Colonic mucosa (tissue), 4 donors: ENCODE measurements at regions not wholly inside any gene's neighbourhood (a gene's known extent, or its start where the extent isn't known, plus 50 kb on each side); places are given as distances from the start of the nearest gene placed in this dataset.
"Not testable (repeated sequence)": the region's sequence is repeated elsewhere in the genome, so short reads cannot be mapped to it uniquely, and the experiment has no call there.

Experiments used
- DNase-seq: peaks from one replicate; pipeline ENCODE4 v3.0.0-alpha.2; 2020
- H3K27ac ChIP-seq: fragments of 200-600 bp; one replicate; pipeline ENCODE4 v1.8.0; 2021
- H3K27me3 ChIP-seq: fragments of 200-600 bp; one replicate; pipeline ENCODE4 v1.8.0; 2021
- H3K36me3 ChIP-seq: fragments of 200-600 bp; one replicate; pipeline ENCODE4 v1.8.0; 2021
- H3K4me1 ChIP-seq: fragments of 200-600 bp; one replicate; pipeline ENCODE4 v1.8.0; 2021; ENCODE audit warnings: mild to moderate bottlenecking
- H3K4me3 ChIP-seq: fragments of 200-600 bp; one replicate; pipeline ENCODE4 v1.8.0; 2021
- H3K9ac ChIP-seq, 2 donors: one replicate each; pipeline ENCODE4 v1.7.0; 2013; ENCODE audit warnings: control low read depth in 2 of 2, low read depth in 2 of 2, low read length in 2 of 2
- H3K9me3 ChIP-seq: fragments of 200-600 bp; one replicate; pipeline ENCODE4 v1.8.0; 2021
- intact Hi-C: fragments of 100-400 bp; cut with DNase I; formaldehyde crosslinking; loops from one replicate; pipeline ENCODE4 v1.14.1; 2022
- TF ChIP-seq, protein P1 (sequence below): fragments of 200-600 bp; IDR thresholded peaks from one replicate; pipeline ENCODE4 v1.8.0; 2022; ENCODE audit warnings: antibody characterized with exemption, mild to moderate bottlenecking
- donor health status: healthy.
- donor health status: DM: no; HTN: no; CAD: no.
- donor health status: DM: no; HTN: no; CAD: no.

DNA sequence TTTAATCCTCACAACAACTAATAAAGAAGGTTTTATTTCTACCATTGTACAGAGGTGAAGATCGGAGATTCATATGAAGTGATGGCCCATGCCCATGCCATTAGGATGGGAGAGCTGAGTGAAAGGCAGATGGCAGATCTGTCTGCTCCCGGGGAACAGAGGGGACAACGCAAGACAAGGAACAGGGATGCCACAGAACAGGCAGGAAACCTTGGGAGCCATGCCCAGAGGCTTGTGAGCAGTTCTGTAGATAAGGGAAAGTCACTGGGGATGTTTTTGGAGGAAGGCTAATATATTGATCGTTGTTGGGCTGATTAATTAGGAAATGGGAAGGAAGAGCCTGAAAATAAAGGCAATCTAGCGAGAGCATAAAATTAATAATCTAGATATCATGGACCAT is 73.1 kb upstream of the ITGB1 start:
- no peak overlapping the region for H3K9ac ChIP-seq
- H3K36me3 ChIP-seq = no peaks in the 10 kb centered on the region
- TF ChIP-seq, protein P1, sequence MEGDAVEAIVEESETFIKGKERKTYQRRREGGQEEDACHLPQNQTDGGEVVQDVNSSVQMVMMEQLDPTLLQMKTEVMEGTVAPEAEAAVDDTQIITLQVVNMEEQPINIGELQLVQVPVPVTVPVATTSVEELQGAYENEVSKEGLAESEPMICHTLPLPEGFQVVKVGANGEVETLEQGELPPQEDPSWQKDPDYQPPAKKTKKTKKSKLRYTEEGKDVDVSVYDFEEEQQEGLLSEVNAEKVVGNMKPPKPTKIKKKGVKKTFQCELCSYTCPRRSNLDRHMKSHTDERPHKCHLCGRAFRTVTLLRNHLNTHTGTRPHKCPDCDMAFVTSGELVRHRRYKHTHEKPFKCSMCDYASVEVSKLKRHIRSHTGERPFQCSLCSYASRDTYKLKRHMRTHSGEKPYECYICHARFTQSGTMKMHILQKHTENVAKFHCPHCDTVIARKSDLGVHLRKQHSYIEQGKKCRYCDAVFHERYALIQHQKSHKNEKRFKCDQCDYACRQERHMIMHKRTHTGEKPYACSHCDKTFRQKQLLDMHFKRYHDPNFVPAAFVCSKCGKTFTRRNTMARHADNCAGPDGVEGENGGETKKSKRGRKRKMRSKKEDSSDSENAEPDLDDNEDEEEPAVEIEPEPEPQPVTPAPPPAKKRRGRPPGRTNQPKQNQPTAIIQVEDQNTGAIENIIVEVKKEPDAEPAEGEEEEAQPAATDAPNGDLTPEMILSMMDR = no peak
- no peaks in the 10 kb centered on the region for H3K27me3 ChIP-seq
- H3K27ac ChIP-seq = no peak overlapping the region
- H3K9me3 ChIP-seq = no peaks in the 10 kb centered on the region
- H3K4me3 ChIP-seq = no peak overlapping the region
- H3K4me1 ChIP-seq = no peaks in the 10 kb centered on the region
- DNase-seq = no peak
- intact Hi-C loops = no loop called here

DNA sequence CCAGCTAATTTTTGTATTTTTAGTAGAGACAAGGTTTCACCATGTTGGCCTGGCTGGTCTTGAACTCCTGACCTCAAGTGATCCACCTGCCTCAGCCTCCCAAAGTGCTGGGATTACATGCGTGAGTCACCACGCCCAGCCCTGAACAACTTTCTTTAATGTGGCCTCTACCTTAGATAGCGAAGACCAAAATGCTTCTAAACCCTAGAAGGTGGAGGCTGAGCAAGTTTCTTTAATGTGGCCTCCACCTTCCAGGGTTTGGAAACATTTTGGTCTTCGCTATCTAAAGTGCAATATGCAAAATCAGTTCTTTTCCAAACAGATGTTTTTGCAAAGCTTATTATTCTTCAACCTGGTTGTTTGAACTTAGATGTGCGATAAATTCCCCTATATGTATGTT is 70.5 kb upstream of the ITGB1 start:
- intact Hi-C loops, H3K27ac ChIP-seq, H3K4me1 ChIP-seq, H3K9me3 ChIP-seq, H3K36me3 ChIP-seq, H3K9ac ChIP-seq, H3K4me3 ChIP-seq, H3K27me3 ChIP-seq, DNase-seq: not testable (repeated sequence)

DNA sequence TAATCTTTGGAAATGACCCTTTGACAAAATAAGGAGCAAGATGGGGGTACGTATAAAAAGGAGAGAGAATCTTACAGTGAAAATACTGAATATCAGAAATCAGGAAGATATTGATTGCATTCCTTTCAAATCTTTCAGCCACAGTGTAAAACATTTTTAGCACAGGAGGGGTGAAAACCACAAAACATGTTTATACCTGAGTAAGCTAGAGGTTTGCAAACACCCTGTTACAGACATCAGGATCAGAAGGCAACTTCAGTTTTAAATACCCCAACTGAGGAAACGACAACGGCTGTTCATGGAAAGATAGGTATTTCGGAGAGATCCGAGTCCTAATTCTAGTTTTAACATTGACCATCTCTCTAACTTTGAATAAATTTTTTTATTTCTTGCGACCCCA is 69.1 kb upstream of the ITGB1 start:
- Histone ChIP-seq H3K36me3 (no peaks in the 10 kb centered on the region), H3K9ac (no peak overlapping the region), H3K4me1 (no peaks in the 10 kb centered on the region), H3K9me3 (no peaks in the 10 kb centered on the region), H3K4me3 (no peak overlapping the region), H3K27me3 (no peaks in the 10 kb centered on the region), H3K27ac (no peak overlapping the region)
- intact Hi-C loops = no loop called here
- TF ChIP-seq, protein P1 = no peak
- no peak for DNase-seq

DNA sequence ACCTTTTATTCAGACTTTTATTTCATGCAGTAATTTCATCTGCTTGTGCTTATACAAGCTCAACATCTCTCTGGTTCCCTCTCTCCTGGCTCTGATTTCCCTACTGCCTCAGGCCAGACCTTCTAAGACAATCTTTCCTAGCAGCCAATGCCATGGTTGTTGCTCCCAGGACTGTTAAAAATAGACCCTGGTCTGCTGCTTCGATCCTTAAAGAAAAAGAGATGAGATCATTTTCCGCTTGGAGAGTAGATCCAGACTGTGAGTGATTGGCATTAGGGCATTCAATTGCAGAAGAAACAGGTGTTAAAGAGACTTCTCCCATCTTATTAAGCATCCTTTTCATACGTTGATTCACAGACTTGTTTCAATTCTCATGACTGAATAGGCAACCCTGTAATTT is 68.4 kb upstream of the ITGB1 start:
- Histone ChIP-seq H3K9ac (no peak overlapping the region), H3K36me3 (no peaks in the 10 kb centered on the region), H3K4me3 (no peak overlapping the region), H3K4me1 (no peaks in the 10 kb centered on the region), H3K27me3 (no peaks in the 10 kb centered on the region), H3K9me3 (no peaks in the 10 kb centered on the region), H3K27ac (no peak overlapping the region)
- TF ChIP-seq, protein P1 = no peak
- no peak for DNase-seq
- intact Hi-C loops = no loop called here

DNA sequence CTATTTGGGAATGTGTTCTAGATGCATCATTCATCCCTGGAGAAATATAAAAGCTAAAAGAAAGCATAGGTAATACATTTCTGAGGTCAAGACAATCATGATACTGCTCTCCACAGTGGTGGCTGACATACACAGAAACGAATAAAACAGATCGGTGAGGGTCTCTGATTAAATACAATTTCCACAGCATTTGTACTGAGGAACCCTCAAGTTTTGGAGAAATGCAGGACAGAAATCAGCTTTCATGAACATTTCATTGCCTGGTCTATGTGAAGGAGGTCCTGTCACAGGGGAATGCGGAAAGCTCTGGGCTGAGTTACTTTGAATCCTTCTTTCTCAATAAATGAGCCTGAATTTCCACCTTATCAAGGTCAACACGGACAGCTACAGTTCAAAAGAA is 67.9 kb upstream of the ITGB1 start:
- TF ChIP-seq, protein P1 = no peak
- Histone ChIP-seq H3K36me3 (no peaks in the 10 kb centered on the region), H3K4me1 (no peaks in the 10 kb centered on the region), H3K27ac (no peak overlapping the region), H3K27me3 (no peaks in the 10 kb centered on the region), H3K4me3 (no peak overlapping the region), H3K9ac (no peak overlapping the region), H3K9me3 (no peaks in the 10 kb centered on the region)
- intact Hi-C loops = no loop called here
- no peak for DNase-seq

DNA sequence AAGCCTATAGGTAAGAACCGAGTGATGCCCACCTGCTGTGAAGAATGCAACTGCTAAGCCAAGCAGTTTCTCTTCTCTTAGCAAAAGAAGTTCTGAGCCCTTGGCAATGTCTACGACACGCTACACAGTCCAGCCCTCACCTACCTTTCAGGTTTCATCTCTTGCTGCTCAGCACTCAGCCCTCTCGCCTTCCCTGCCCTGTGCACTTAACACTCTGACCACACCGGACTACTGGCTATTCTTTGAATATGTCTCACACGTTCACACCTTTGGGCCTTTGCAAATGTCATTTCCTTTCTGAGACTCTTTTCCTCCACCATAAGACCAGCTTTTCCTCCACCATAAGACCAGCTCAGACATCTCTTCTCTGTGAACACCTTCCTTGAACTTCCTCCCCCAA is 67.0 kb upstream of the ITGB1 start:
- intact Hi-C loops = no loop called here
- Histone ChIP-seq H3K4me3 (no peak overlapping the region), H3K4me1 (no peaks in the 10 kb centered on the region), H3K9ac (no peak overlapping the region), H3K27me3 (no peaks in the 10 kb centered on the region), H3K27ac (no peak overlapping the region), H3K9me3 (no peaks in the 10 kb centered on the region), H3K36me3 (no peaks in the 10 kb centered on the region)
- TF ChIP-seq, protein P1 = no peak
- no peak for DNase-seq
